ENCODE measurements at regions not wholly inside any gene's neighbourhood (a gene's known extent, or its start where the extent isn't known, plus 50 kb on each side); places are given as distances from the start of the nearest gene placed in this dataset.

GRCh38 chr4:35918491-35918977, 325.8 kb downstream of the ARAP2 start:
- no peak for TF ChIP-seq CTCF (IDR thresholded peaks at IDR 0.05)
- TF ChIP-seq POLR2A (IDR thresholded peaks at IDR 0.05), result no peak
